Right lobe of liver (tissue), 4 donors: ENCODE measurements at regions not wholly inside any gene's neighbourhood (a gene's known extent, or its start where the extent isn't known, plus 50 kb on each side); places are given as distances from the start of the nearest gene placed in this dataset.

Experiments used
- POLR2A ChIP-seq: fragments of 450-650 bp; IDR thresholded peaks from one replicate; pipeline ENCODE4 v1.6.1; 2017; ENCODE audit warnings: antibody characterized with exemption, mild to moderate bottlenecking
- TF ChIP-seq, protein P1 (sequence below), 4 donors: fragments of 200-600 bp in 3 of 4; fragments of 450-650 bp in 1 of 4; IDR thresholded peaks; one replicate each; pipeline versions ENCODE4 v1.5.1 to v1.8.0; 2016 to 2022; ENCODE audit warnings: antibody characterized with exemption in 4 of 4, mild to moderate bottlenecking in 2 of 4
- donor health status: DM: no; HTN: no; CAD: no.
- donor health status: DM: no; HTN: no; CAD: no.
- donor health status: DM: no; HTN: yes; CAD: no.

GRCh38 chr12:131254374-131254773 is 300.7 kb downstream of the ADGRD1 start:
- TF ChIP-seq, protein P1, sequence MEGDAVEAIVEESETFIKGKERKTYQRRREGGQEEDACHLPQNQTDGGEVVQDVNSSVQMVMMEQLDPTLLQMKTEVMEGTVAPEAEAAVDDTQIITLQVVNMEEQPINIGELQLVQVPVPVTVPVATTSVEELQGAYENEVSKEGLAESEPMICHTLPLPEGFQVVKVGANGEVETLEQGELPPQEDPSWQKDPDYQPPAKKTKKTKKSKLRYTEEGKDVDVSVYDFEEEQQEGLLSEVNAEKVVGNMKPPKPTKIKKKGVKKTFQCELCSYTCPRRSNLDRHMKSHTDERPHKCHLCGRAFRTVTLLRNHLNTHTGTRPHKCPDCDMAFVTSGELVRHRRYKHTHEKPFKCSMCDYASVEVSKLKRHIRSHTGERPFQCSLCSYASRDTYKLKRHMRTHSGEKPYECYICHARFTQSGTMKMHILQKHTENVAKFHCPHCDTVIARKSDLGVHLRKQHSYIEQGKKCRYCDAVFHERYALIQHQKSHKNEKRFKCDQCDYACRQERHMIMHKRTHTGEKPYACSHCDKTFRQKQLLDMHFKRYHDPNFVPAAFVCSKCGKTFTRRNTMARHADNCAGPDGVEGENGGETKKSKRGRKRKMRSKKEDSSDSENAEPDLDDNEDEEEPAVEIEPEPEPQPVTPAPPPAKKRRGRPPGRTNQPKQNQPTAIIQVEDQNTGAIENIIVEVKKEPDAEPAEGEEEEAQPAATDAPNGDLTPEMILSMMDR (IDR thresholded peaks at IDR 0.05), result no peak
- TF ChIP-seq POLR2A, result no peak
